DMS53 treated with DMSO at 0.1 percent for 48 hours (cell line): ENCODE measurements at regions not wholly inside any gene's neighbourhood (a gene's known extent, or its start where the extent isn't known, plus 50 kb on each side); places are given as distances from the start of the nearest gene placed in this dataset.
"Not testable (repeated sequence)": the region's sequence is repeated elsewhere in the genome, so short reads cannot be mapped to it uniquely, and the experiment has no call there.

Experiments used
- DNase-seq: peaks from one replicate; lab custom pipeline; 2025; ENCODE audit not compliant: unreplicated experiment; lab: John Stamatoyannopoulos, UW

DNA sequence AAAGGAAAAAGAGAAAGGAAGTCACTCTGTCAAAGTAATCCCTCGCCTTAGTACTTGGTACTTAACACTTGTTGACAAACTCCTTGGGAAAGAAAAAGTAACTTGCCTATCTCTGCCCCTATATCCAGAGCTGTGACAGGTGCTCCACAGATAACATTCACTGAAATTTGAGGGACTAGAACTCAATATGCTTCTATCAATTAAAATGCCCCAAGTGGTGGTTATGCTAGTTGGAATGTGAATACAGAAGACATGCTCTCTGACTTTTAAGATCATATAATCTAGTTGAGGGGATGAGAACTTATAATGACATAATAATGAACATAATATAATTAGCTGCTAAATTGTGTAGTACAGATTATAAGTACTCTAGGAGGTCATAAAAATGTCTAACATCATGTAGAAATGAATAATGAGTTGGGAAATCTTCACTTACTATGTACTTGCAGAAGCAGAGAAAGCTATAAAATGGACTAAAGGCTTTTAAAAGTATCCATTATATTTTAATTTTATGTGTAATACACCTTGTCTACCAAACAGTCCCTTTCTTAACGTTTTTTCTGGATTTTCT lies 153.1 kb upstream of the CCDC54 start:
- DNase-seq, result no peak

DNA sequence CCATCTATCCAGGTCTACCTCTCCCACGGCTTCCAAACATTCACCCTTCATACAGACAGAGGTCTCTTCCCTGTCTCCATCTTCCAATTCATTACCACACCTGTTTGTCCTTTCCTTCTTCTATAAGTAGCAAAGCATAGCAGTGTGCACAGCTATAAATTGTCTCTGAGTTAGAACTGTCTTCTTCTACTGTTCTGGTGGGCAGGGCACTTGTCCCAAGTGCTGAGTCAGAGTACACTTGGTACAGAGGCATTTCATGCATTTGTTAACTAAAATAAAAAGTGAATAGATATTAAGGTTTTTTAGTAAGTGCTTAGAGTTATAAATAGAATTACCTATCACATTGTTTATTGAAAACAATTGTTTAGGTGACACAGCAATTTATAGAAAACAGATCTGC lies 150.1 kb upstream of the CCDC54 start:
- no peak for DNase-seq

DNA sequence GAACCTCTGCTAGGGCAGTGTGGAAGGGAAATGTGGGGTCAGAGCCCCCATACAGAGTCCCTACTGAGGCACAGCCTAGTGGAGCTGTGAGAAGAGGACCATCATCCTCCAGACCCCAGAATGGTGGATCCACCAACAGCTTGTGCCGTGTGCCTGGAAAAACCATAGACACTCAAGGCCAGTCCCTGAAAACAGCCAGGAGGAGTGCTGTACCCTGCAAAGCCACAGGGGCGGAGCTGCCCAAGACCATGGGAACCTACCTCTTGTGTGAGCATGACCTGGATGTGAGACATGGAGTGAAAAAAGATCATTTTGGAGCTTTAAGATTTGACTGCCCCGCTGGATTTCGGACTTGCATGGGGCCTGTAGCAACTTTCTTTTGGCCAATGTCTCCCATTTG lies 143.4 kb upstream of the CCDC54 start:
- not testable (repeated sequence) for DNase-seq

DNA sequence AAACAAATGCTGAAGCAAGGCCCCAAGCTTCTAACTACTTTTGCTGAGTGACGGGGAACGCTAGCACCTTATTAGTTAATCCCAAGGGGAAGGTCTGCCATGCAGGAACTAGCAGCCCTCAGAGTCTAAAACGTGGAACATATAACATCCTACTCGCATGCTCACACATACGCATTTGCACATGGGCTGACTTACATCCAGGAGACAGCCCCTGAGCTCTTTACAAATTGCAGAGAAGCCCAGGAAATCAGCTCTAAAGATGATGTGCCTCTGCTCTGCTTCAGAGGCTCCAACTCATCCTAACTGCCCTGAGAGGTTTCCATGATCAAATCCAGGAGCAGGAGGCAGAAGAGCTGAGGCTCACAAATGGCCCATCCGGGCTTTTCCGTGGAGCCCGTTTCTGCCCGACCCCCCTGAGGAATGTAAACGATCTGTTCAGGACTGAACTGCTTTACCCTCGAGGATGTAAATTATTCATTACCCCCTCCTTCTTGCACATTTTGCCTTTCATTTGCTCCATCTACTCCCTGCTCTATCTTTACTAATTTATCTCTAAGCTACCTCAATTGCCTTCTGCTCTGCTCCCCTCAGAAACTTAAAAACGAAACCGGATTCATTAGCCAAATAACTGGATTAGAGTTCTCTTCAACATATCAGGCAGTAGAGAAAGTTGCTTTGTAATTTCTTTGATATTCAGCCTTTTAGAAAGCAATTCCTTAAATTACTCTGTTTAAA lies 141.9 kb upstream of the CCDC54 start:
- peak; percentile 56 for DNase-seq

- peak; percentile 62 for DNase-seq
Observed at GRCh38 chr3:107235928-107236315, 141.3 kb upstream of the CCDC54 start.

DNA sequence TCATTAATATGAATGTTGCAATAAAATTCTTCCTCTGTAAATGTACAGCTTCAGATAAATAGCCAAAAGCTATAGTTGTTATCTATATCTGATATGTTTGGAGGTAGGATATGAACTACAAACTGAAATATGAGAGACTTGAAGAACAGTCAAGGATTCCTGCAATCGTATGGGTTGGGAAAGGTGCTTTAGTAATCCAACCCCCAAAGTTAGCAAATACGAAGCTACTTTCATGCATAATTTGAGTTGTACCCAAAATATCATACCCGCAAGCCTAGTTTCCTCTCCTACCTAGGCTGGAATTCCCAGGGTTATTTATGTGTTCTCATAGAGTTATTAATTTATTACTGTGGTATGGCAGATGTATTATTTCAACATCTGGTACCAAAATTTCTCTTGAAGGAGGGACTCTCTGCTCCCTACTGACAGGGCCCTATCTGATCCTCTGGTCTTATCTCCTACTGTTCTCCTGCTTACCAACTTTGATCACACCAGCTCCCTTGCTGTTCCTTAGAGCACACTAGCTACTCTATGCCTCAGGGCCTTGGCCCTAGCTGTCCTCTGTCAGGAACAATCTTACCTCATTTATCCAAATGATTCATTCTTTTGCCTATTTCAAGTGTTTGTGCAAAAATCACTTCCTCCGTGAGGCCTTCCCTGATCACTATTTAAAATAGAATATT lies 140.4 kb upstream of the CCDC54 start:
- no peak for DNase-seq

- no peak for DNase-seq
Observed at GRCh38 chr3:107238787-107239186, 138.5 kb upstream of the CCDC54 start.

DNA sequence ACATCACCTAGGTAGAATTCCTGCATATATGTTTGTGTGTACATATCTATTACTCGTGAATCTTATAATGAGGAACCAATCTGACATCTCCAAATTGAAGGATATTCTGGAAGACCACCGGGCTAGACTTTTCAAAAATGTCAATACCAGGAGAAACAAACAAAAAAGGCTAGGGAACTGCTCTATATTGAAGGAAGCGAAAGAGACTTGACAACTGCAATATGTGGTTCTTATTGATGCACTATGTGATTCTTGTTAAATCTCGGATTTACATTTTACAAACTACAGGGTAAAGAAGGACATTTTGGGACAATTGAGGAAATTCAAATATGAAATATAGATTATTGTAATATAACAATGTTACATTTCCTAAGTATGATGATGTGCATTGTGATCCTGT lies 137.5 kb upstream of the CCDC54 start:
- no peak for DNase-seq

DNA sequence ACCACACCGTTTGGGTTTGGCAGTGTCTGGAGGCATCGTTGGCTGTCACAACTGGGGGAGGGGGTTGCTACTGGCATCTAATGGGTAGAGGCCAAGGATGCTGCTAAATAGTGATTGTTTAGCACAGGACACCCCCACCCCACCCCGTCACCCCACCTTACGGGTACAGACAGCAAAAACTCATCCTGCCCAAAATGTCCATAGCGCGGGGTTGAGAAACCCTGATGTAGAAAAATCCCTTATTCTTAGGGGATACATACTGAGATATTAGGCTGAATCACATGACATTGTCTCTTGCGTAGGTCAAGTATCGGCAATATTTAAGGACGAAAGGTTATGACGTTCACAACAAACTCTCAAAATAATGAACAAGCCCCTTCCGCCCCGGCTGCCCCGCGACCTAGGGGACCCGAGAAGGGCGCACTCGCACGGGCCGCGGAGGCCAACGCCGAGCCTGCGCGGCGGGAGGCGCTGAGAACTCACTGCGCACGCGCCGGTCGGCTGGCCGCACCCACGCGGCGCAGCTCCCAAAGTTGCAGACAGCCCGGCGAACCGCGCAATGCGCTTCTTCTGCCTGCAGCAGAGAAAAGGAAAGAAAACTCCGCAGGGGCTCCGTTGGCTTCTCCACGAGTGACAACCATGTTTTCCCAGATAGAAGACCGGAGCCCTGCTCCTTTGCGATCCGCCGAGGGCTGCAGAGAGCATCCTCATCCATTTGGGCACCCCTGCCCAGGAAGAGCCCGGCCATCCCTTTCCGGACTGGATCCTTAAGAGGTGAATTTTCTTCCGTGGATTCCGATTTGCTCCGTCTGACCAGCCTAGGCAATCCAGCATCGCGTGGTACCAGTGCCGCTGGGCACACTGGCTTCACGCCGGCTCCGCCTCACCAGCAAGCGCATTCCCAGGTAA lies 136.8 kb upstream of the CCDC54 start:
- peak; percentile 12 for DNase-seq

- peak; percentile 10 for DNase-seq
Observed at GRCh38 chr3:107241217-107241616, 136.0 kb upstream of the CCDC54 start.

GRCh38 chr3:107242579-107242978 lies 134.7 kb upstream of the CCDC54 start:
- no peak for DNase-seq

DNA sequence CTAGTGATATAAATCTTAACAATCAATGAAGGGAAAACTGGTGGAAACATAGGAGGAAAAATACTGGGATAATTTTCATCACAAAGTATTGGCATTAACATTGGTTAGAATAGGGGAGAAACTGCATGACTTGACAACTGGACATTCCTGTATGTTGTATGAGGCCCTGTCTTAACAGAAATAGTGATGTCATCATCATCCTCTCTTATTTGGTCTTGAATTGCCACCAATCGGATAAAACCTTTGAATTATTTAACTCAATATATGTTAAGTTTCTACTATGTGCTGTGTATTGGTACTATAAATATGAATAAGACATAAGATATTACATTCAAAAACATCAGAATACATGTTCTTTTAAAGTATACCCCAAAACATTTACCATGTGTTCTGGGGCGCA lies 130.1 kb upstream of the CCDC54 start:
- DNase-seq, result no peak

DNA sequence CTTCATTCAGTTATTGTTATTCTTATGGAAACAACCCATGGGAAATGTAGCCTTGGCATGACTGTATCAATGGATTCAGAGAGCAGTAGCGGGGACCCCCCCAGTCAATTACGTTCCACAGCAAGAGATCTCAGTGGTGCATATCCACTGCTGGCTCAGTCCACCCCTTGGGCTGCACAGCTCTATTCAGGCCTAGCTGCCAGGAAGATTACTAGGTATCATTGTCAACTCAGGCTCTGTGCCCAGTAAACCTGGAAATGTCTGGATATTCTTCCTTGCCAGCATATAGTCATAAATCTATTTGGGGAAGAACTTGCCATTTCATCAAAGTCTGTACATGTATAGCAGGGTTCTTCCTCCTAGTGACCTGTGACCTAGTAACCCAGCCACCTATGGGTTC lies 128.1 kb upstream of the CCDC54 start:
- DNase-seq, result no peak

DNA sequence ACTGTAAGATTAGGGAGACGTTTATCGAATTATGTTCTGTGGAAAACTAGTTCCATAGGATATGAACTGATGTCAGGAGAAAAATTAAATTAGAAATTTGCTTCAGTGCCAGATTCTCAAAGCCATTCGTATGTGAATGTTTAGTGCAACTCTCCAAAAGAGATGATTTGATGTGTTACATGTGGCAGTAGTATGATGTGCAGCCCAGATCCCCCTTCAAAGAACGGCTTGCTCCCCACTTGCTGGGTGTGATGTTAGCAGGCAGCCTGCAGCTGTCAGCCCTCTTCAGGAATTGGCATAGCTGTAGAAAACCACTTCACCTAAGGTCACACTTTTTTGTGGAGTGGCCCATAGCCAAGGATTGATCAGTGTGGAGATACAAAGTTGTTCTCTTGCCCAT lies 127.0 kb upstream of the CCDC54 start:
- DNase-seq, result no peak

DNA sequence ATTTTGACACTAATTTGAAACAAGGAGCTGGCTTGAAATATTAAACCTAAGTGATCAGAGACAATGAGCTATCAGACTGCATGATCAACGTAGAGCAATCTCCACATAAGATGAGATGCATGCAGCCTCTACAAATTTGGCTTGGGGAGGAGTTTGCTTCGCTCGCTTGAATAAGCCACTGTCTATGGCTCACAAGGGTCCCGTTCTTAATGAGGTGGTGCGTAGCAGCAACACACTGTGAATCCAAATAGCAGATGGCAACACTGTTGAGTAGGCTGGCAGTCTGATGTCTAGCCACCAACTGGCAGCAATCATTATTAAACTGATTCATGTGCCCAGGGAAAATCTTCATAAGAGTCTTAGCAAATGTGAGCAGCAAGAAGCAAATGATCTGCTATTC lies 125.4 kb upstream of the CCDC54 start:
- no peak for DNase-seq

GRCh38 chr3:107256963-107257362 lies 120.3 kb upstream of the CCDC54 start:
- DNase-seq, result no peak

GRCh38 chr3:107258300-107258699 lies 118.9 kb upstream of the CCDC54 start:
- DNase-seq, result no peak

- no peak for DNase-seq
Observed at GRCh38 chr3:107260207-107260606, 117.0 kb upstream of the CCDC54 start.

DNA sequence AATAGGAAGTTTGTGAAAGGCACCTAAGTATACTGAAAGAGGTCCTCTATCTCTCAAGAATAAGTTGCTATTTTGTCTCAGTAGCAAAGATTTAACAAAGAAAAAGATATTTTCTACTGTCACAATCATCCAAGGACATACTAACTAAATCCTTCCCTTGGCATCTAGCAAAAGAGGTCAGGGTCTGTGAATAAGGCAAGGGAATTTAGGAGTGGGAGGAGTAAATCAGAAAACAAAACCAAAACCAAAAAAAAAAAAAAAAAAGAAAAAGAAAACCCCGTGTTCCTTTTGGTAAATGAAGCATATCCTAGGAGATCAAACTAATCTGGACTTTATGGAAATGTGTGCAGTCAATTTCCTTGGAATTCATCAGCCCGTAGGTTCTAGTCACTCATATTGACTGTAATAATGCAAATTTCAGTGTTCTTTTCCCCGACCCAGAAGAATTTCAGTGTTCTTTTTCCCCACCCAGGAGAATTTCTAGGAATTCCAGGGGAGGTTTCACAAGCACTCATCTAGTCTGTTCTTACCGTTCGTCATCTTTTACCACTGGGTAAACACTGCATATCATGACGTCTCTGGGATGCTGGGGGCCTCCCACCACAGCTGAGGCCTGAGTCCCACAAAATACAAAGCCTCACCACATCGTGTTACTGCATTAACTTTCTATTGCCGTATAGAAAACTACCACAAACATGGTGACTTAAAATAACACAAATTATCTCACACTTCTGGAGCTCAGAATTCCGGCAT lies 113.8 kb upstream of the CCDC54 start:
- DNase-seq, result no peak

- DNase-seq, result no peak
Observed at GRCh38 chr3:107264888-107265287, 112.4 kb upstream of the CCDC54 start.

- DNase-seq, result no peak
Observed at GRCh38 chr3:107265526-107265925, 111.7 kb upstream of the CCDC54 start.
